Caco-2 (cell line): ENCODE measurements at regions not wholly inside any gene's neighbourhood (a gene's known extent, or its start where the extent isn't known, plus 50 kb on each side); places are given as distances from the start of the nearest gene placed in this dataset.

Experiments used
- BruUV-seq: library from RNA; stranded (reverse); fragments of 400-500 nt; replicated peaks from 2 replicates; lab custom pipeline; 2021; lab: Mats Ljungman, UMichigan
- CTCF ChIA-PET: fragments of 300-600 bp; sonication (Branson Sonifier 250); formaldehyde crosslinking; loops from one replicate; lab custom pipeline; 2022; ENCODE audit warnings: antibody characterized with exemption; lab: Charles Lee
- POLR2A ChIA-PET: fragments of 300-600 bp; sonication (Branson Sonifier 250); formaldehyde crosslinking; loops from one replicate; lab custom pipeline; 2022; ENCODE audit warnings: antibody characterized with exemption; lab: Charles Lee
- DNase-seq, 2 experiments: peaks; one replicate each; pipeline versions ENCODE4 v3.0.0 to v3.0.0-alpha.2; 2020 to 2022
- H3K27me3 ChIP-seq: replicated peaks from 2 replicates; pipeline ENCODE4 v1.6.0; 2011; ENCODE audit warnings: low read length; ENCODE audit not compliant: control insufficient read depth, insufficient read depth
- H3K36me3 ChIP-seq: 2 replicates; pipeline ENCODE4 v1.5.1; 2011; ENCODE audit warnings: low read length; ENCODE audit not compliant: control insufficient read depth, insufficient read depth
- H3K4me1 ChIP-seq: fragments of 250-450 bp; sonication (Bioruptor Pico); 2 replicates; pipeline ENCODE4 v1.5.1; 2020; ENCODE audit warnings: mild to moderate bottlenecking
- H3K4me3 ChIP-seq: 2 replicates; pipeline ENCODE4 v1.5.1; 2011; ENCODE audit warnings: low read depth, mild to moderate bottlenecking, control low read depth, low read length
- H3K9me3 ChIP-seq: fragments of 250-450 bp; sonication (Bioruptor Pico); 2 replicates; pipeline ENCODE4 v1.5.1; 2020; ENCODE audit warnings: mild to moderate bottlenecking, moderate library complexity
- H3K27ac Mint-ChIP-seq: one replicate; pipeline ENCODE4 v1.8.0; 2022; ENCODE audit warnings: mixed read lengths; ENCODE audit not compliant: unreplicated experiment
- H3K27me3 Mint-ChIP-seq: one replicate; pipeline ENCODE4 v1.8.0; 2022; ENCODE audit warnings: mixed read lengths; ENCODE audit not compliant: insufficient read depth, unreplicated experiment
- H3K36me3 Mint-ChIP-seq: one replicate; pipeline ENCODE4 v1.8.0; 2022; ENCODE audit warnings: mild to moderate bottlenecking, mixed read lengths; ENCODE audit not compliant: insufficient read depth, unreplicated experiment
- H3K4me1 Mint-ChIP-seq: one replicate; pipeline ENCODE4 v1.8.0; 2022; ENCODE audit warnings: low read depth, mixed read lengths; ENCODE audit not compliant: unreplicated experiment
- H3K4me3 Mint-ChIP-seq: one replicate; pipeline ENCODE4 v1.8.0; 2022; ENCODE audit warnings: mild to moderate bottlenecking, moderate library complexity, mixed read lengths; ENCODE audit not compliant: unreplicated experiment
- H3K9me3 Mint-ChIP-seq: one replicate; pipeline ENCODE4 v1.8.0; 2022; ENCODE audit warnings: mixed read lengths; ENCODE audit not compliant: unreplicated experiment
- CTCF ChIP-seq, 2 experiments: fragments of 200-600 bp in 1 of 2; IDR thresholded peaks; 1 replicate in 1 of 2; 2 replicates in 1 of 2; pipeline versions ENCODE4 v1.5.1 to v1.8.0; 2011 to 2022; ENCODE audit warnings: antibody characterized with exemption in 1 of 2, control low read depth in 1 of 2, inconsistent platforms in 1 of 2, low read depth in 1 of 2, low read length in 1 of 2, mild to moderate bottlenecking in 1 of 2, moderate library complexity in 1 of 2; ENCODE audit not compliant: insufficient read depth in 1 of 2, severe bottlenecking in 1 of 2, unreplicated experiment in 1 of 2
- intact Hi-C: fragments of 100-400 bp; cut with micrococcal nuclease; formaldehyde crosslinking; loops from one replicate; pipeline ENCODE4 v1.10.0; 2022; ENCODE audit not compliant: unreplicated experiment

DNA sequence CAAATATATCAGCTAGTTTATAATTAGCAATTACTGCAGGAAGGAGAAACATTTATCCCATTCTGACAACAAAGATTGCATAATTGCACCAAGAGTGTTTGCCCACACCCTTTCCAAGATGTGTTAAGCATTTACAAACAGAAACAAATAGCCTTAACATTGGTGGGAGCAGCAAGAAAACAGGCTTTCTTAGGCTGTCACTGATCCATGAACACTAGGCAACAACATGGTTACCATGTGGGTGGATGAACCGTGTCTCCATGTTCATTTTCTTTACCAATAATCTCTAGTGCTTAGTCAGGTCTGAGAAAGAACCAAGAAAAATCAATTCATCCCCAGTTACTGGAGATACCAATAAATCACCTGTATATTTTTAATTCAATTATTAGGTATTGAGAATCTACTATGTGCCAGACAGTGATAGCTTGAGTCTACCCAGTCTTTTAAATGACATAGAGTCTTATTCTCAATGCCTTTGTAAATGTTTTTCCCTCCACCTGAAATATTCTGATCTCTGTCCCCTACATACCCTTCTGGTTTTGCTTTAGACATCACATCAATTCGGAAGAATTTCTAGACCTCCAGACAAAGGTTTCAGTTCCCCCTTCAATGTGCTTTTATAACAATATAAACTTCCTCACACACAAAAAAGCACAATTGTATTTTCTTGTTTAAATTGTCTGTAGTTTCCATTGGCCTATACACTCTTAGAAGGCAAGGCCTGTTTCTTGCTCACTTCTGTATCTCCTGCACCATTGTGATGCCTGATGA, 286.6 kb downstream of the PPP1R2C start:
- Histone ChIP-seq H3K36me3 (no peaks in the 10 kb centered on the region), H3K27me3 (no peaks in the 10 kb centered on the region), H3K4me1 (no peaks in the 10 kb centered on the region), H3K9me3 (no peaks in the 10 kb centered on the region), H3K4me3 (no peak overlapping the region)
- ChIA-PET POLR2A (no interaction called here), CTCF (no interaction called here)
- no peak for TF ChIP-seq CTCF (IDR thresholded peaks at IDR 0.05; ENCODE audit: insufficient read depth in 1 of 2, low read depth in 1 of 2, low read length in 1 of 2, severe bottlenecking in 1 of 2, unreplicated experiment in 1 of 2)
- Mint-ChIP-seq H3K27ac (no peak overlapping the region), H3K4me1 (no peaks in the 10 kb centered on the region), H3K4me3 (no peak overlapping the region), H3K36me3 (no peaks in the 10 kb centered on the region), H3K9me3 (no peaks in the 10 kb centered on the region), H3K27me3 (peaks cover 2% of the 10 kb centered on the region)
- BruUV-seq: no TSS peak
- DNase-seq: no peak
- intact Hi-C loops: no loop called here

- H3K36me3 Mint-ChIP-seq: no peaks in the 10 kb centered on the region
- TF ChIP-seq CTCF (IDR thresholded peaks at IDR 0.05; ENCODE audit: insufficient read depth in 1 of 2, low read depth in 1 of 2, low read length in 1 of 2, severe bottlenecking in 1 of 2, unreplicated experiment in 1 of 2): no peak
- Histone ChIP-seq H3K9me3 (no peaks in the 10 kb centered on the region), H3K4me1 (no peaks in the 10 kb centered on the region), H3K4me3 (no peak overlapping the region), H3K36me3 (no peaks in the 10 kb centered on the region), H3K27me3 (no peaks in the 10 kb centered on the region)
- no peak overlapping the region for H3K27ac Mint-ChIP-seq
- peaks cover 2% of the 10 kb centered on the region for H3K27me3 Mint-ChIP-seq
- intact Hi-C loops: no loop called here
- H3K4me3 Mint-ChIP-seq: no peak overlapping the region
- H3K9me3 Mint-ChIP-seq: no peaks in the 10 kb centered on the region
- no peaks in the 10 kb centered on the region for H3K4me1 Mint-ChIP-seq
- DNase-seq: no peak
- ChIA-PET CTCF (no interaction called here), POLR2A (no interaction called here)
- no TSS peak for BruUV-seq
Observed at GRCh38 chrX:42490111-42490510, 287.9 kb downstream of the PPP1R2C start.

DNA sequence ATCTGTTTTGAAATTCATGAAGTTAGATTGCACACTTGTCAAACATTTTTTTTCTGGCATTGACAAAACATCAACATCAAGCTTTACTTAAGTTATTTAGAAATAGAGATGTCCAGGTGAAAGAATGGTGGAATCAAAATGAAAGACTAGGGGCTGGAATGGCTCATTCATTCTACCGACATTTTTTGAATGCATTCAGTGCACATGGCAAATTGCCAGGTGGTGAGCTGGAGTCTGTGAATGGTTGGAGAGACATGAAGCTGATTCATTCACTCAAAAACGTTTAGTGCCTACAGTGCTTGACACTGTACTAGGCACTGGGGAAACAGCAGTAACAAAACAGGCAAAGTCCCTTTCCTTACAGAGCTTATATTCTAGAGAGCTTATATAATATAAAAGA, 292.4 kb downstream of the PPP1R2C start:
- no TSS peak for BruUV-seq
- intact Hi-C loops: no loop called here

More for the DNA sequence above, 292.4 kb downstream of the PPP1R2C start:
- Mint-ChIP-seq H3K4me1 (no peaks in the 10 kb centered on the region), H3K27me3 (peaks cover 9% of the 10 kb centered on the region), H3K36me3 (no peaks in the 10 kb centered on the region), H3K4me3 (no peak overlapping the region), H3K9me3 (no peaks in the 10 kb centered on the region), H3K27ac (no peak overlapping the region)
- Histone ChIP-seq H3K4me3 (no peak overlapping the region), H3K36me3 (no peaks in the 10 kb centered on the region), H3K4me1 (no peaks in the 10 kb centered on the region), H3K27me3 (no peaks in the 10 kb centered on the region), H3K9me3 (no peaks in the 10 kb centered on the region)
- DNase-seq: no peak
- TF ChIP-seq CTCF (IDR thresholded peaks at IDR 0.05; ENCODE audit: insufficient read depth in 1 of 2, low read depth in 1 of 2, low read length in 1 of 2, severe bottlenecking in 1 of 2, unreplicated experiment in 1 of 2): no peak
- CTCF ChIA-PET: no interaction called here
- POLR2A ChIA-PET: no interaction called here
